H1 (cell line): ENCODE measurements at regions not wholly inside any gene's neighbourhood (a gene's known extent, or its start where the extent isn't known, plus 50 kb on each side); places are given as distances from the start of the nearest gene placed in this dataset.

Source experiments
- CREB1 ChIP-seq: IDR thresholded peaks from 2 replicates; pipeline ENCODE4 v1.6.1; 2012; ENCODE audit warnings: inconsistent platforms
- RFX5 ChIP-seq: IDR thresholded peaks from 2 replicates; pipeline ENCODE4 v1.6.1; 2011; ENCODE audit warnings: low read depth, low read length, improper control_type of control experiment, borderline replicate concordance

- no peak for TF ChIP-seq CREB1
- TF ChIP-seq RFX5 = no peak
Observed at GRCh38 chr3:106294121-106294520, 425.3 kb upstream of the CBLB start (continued).
